GM13976 (cell line): ENCODE measurements at regions not wholly inside any gene's neighbourhood (a gene's known extent, or its start where the extent isn't known, plus 50 kb on each side); places are given as distances from the start of the nearest gene placed in this dataset.

ENCODE experiments used
- DNase-seq: peaks from one replicate; pipeline ENCODE4 v3.0.0; 2012; ENCODE audit warnings: low spot score
- in situ Hi-C: fragments of 300-500 bp; cut with MboI; formaldehyde crosslinking; loops from one replicate; pipeline ENCODE4 v1.12.0; 2022; ENCODE audit warnings: low sequenced_read_pairs, mixed read lengths, inconsistent platforms; ENCODE audit not compliant: unreplicated experiment
- TF ChIP-seq, protein P1 (sequence below): IDR thresholded peaks from 2 replicates; pipeline ENCODE4 v1.5.1; 2012; ENCODE audit warnings: borderline replicate concordance, mild to moderate bottlenecking; ENCODE audit not compliant: insufficient read depth; ENCODE audit errors: extremely low read depth, missing control alignments, control extremely low read depth

DNA sequence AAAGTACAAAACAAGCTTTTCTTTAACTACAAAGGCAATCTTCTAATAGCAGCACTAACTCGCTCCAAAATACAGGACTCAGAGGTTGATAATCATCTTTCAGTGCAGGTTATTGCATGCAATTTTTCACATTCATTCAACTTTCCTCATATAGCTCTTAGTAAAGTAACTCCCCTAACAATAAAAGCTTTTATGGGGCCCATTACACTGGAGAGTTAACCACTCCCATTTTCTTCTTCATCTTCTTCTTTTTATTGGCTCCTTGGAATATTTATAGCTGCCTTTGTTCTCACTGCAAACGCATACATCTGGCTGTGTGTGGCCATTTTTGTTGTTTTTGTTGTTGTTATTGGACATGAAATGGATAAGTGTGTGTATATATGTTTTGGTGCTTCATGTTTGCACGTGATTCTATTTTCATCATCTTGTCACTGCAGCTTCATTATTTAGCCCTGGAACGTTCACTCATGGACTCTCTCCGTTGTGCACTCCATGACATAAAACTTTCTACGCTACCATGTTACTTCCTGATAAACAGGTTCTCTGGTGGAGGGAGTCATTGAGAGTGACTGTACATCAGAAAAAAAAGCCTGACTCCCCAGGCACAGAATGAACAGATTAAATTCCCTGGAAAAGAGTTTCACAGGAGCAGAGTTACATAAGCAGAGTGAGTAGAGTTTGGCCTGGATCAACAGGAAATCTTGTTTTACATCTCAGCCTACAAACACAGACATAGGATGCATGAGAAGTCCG is 236.4 kb upstream of the SP4 start:
- TF ChIP-seq, protein P1, sequence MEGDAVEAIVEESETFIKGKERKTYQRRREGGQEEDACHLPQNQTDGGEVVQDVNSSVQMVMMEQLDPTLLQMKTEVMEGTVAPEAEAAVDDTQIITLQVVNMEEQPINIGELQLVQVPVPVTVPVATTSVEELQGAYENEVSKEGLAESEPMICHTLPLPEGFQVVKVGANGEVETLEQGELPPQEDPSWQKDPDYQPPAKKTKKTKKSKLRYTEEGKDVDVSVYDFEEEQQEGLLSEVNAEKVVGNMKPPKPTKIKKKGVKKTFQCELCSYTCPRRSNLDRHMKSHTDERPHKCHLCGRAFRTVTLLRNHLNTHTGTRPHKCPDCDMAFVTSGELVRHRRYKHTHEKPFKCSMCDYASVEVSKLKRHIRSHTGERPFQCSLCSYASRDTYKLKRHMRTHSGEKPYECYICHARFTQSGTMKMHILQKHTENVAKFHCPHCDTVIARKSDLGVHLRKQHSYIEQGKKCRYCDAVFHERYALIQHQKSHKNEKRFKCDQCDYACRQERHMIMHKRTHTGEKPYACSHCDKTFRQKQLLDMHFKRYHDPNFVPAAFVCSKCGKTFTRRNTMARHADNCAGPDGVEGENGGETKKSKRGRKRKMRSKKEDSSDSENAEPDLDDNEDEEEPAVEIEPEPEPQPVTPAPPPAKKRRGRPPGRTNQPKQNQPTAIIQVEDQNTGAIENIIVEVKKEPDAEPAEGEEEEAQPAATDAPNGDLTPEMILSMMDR, result no peak
- in situ Hi-C loops, result no loop called here
- DNase-seq, result no peak

DNA sequence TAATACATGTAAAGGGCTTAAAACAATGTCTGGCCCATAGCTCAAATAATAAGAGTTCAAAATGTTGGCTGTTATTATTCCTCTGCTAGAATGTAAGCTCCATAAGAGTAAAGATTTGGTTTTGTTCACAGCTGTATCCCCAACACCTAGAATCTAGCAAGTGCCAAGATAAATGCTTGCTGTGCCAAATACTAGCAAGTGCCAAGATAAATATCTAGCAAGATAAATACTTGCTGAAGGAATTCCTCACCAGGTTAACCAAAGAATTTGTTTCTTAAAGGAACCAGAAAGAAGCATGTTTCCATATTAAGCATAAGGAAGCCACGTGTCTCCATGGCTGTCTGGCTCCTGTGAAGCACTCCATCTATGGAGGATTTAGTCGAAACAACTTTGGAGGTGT is 235.2 kb upstream of the SP4 start:
- in situ Hi-C loops, result no loop called here
- DNase-seq, result no peak
- TF ChIP-seq, protein P1, result no peak

DNA sequence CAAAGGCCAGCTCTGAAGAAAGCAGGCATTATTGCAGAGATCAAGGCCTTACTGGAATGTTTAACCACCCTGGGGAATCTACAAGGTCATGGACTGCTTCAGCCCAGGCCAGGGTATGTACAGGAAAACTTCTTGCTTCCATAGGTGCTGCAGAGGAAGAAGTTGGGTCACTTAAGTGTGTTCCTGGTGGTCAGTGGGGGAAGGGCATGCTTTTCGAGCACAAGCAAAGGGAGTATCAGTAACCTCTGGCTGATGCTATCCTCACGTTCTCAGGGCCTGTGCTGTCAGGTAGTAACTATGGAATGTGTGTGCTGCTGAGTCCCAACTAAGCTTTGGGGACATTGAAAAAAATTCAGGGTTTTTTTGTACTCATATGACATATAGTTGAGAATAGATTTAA is 234.0 kb upstream of the SP4 start:
- TF ChIP-seq, protein P1, result no peak
- in situ Hi-C loops, result no loop called here
- no peak for DNase-seq

DNA sequence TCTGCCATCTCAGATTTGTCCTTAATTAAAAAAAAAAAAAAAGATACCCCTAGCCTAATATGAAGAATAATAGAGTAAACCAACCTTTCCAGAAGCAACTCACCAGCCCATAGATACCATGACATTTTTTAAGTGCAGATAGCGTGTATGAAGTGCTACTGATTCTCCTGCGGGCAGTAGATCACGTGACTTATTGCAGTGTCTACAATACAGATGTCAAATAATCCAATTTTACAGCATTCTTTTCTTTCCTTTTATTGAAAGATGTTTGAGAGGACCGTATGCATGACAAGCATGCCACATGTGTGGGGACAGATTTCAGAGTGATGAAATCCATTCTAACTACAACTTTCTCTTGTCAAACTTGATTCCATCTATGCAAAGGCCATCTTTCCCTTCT is 232.9 kb upstream of the SP4 start:
- in situ Hi-C loops, result no loop called here
- DNase-seq, result no peak
- TF ChIP-seq, protein P1, result no peak

- in situ Hi-C loops, result no loop called here
- no peak for DNase-seq
- TF ChIP-seq, protein P1, result no peak
These were observed 229.0 kb upstream of the SP4 start for GRCh38 chr7:21198921-21199320.

GRCh38 chr7:21200503-21200902 is 227.4 kb upstream of the SP4 start:
- in situ Hi-C loops, result loop anchor here (25.0 kb wide), 1 partner anchor 88 kb away; no protein-coding TSS in a partner anchor
- no peak for DNase-seq
- TF ChIP-seq, protein P1, result no peak
